HUDEP-2 (cell line): ENCODE measurements at regions not wholly inside any gene's neighbourhood (a gene's known extent, or its start where the extent isn't known, plus 50 kb on each side); places are given as distances from the start of the nearest gene placed in this dataset.
"Not testable (repeated sequence)": the region's sequence is repeated elsewhere in the genome, so short reads cannot be mapped to it uniquely, and the experiment has no call there.

ENCODE experiments used
- DNase-seq, 76 experiments: peaks; one replicate each; lab custom pipeline; 2025; ENCODE audit not compliant: unreplicated experiment in 76 of 76; lab: John Stamatoyannopoulos, UW

- peak in 1 of 76 experiments; percentile 46 for DNase-seq
Observed at GRCh38 chr6:6723921-6724538, 135.5 kb downstream of the LY86 start.

DNA sequence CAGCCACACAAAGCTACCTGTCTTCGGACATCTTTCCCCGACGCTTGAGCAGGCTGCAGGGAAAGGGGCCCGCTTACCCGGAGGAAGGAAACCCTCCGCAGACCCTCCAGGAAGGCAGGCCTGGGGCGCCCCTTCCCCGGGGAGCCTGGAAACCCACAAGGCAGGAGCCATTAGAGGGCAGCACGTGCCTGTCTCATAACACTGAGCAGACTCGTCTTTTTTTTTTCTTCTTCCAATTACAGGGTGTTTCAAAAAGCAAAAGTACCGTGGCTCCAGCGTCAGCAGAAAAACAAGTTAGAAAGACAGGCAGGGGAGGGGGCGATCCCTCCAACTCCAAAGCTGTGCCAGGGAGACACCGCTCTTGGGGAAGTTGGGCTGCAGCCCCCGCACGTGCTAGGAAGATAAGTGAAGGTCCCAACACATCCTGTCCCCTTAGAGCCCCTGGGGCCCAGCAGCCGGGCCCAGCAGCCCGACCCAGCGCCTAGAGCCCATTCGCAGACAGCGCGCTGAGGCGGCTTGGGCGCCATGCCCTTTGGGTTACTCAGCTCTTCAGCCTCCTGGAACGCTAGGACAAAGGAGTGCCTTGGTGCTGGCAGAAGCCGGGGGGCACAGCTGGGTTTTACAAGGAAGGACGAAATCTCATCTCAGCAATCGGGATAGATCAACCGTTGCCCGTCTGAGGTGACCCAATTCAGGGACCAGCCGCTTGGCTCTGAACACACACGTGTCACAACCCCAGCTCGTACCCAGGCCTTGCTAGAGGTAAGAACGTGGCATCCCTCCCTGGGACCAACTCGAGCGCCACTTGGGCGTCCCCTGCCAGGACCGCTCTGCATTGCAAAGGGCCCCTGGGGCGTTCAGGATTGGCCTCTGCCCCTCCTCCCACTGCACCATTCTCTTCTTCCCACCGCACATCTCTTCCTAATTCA is 136.3 kb downstream of the LY86 start:
- DNase-seq: peak in 59 of 76 experiments; percentile 30 to 94 (median 57)

DNA sequence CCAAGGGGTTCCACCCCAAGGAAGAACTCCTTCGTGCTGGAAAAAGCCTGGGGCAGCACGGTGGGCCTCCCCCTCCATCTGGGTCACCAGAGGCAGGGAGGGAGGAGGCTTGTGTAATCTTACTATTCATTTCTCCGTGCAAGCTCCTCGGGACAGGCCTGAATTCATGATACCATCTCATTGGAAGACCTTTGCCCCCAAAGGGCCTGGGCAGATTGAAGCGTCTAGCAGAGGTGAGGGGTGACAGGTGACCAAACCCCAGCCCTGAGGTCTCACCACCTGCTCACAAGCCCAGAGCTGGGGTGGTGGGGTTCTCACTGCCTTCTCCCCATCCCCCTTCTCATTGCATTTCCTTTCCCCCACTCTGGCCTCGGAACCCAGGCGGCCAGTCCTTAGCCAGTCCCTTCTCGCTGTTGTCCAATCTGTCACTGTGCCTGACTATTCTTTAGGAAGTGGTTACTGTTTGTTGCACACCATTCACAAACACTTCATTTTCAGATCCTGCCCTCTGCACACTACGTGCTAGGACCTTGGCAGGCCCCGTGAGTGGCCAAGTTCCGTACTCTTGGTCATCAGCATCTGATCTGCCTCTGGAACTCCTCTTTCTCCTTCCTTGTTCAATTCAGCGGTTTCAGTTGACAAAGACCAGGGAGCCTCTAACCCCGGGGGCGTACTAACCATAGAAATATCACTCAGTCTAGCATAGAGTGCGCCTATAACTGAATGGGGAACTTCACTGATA is 137.1 kb downstream of the LY86 start:
- no peak for DNase-seq

DNA sequence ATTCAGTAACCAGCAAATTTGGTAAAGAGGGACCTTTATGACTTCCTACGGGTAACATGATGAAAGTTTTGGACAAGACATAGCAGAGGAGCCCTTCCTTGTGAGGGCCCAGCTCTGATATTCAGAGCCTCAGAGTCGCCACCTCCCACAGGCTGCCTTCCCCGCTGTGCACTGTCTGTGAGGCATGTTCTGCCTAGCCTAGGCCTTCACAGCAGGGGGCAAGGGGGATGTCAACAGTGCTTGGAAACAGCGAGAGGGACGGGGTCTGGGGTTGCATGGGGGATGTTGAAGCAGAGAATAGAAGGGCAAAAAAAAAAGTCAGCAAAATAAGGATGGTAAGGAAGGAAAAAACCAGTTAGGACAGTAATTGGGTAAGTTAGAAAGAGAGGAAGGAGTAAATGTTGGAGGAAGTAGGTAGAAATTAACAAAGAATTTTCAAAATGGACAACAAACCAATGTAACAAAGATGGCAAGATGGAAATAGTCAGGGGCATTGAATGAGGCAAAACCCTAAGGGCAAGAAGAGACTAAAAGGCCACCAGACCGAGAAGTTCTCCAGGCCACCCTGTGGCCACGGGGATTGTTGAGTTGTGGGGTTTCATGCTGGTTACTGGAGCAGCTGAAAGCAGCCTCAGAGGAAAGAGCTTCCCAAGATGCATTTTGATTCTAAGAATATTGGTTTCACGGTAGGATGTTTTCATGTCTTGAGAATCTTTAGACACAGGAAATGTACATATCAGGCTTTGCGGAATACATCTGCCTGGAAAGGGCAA is 139.8 kb downstream of the LY86 start:
- DNase-seq: no peak

GRCh38 chr6:6729971-6730370 is 141.5 kb downstream of the LY86 start:
- DNase-seq: no peak

DNA sequence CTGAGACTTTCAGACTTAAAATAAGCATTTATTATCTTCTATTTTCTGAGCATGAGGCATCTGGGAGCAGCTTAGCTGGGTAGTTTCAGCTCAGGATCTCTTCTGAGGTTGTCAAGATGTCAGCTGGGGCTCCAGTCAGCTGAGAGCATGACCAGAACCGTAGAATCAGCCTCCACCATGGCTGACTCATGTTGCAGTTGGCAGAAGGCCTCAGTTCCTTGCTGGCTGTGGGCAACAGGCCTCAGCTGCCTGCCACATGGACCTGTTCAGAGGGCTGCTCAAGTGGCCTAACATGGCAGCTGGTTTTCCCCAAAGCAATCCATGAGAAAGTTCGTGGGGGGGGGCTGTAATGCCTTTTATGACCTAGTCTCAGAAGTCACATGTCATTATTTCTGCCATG is 142.3 kb downstream of the LY86 start:
- DNase-seq: peak in 58 of 76 experiments; percentile 25 to 74 (median 51)

DNA sequence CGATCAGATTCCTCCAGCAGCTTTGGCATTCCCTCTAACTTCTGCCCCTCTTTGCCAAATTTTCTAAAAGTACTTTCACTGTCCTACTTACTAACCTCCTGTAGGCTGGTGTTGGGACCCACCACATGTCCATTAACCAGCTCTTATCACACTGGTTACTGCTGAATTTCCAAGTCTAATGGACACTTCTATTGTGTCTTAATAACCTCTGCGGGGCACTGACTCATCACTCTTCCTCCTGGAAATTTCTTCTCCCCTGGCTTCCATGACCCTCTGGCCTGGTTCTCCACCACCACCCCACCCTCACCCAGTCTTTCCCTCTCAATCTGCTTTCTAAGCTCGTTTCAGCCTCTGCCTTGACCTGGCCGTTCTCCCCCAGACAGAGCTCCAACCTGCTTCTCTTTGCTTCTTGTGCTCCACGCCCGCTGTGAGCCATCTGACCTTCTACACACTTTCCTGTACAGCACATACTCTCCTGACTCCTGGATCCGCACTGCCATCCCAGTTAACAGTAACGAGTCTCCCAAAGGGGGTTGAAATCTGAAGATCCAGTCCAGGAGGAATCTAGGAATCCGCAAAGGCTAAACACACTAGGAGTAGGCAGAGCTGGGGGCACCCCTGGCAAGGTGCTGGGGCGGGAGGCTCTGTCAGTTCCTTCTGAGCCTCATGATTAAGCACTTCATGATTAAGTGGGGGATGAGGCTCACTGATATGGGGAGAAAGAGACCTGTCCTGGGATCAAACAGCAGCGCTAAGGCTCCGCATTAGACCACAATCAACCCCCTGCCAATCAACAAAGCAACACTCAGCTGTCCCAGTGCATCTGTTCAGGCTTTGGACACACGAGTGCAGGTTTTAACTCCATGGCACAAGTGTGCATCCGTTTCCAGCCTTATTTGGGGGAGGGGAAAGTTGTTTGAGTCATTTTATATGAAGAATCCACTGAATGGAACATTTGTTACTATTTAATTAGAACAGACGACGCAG is 146.3 kb downstream of the LY86 start:
- peak in 2 of 76 experiments; percentile 45 to 47 for DNase-seq

GRCh38 chr6:6736791-6737654 is 148.5 kb downstream of the LY86 start:
- DNase-seq: peak in 69 of 76 experiments; percentile 36 to 90 (median 70)

GRCh38 chr6:6737671-6738070 is 149.2 kb downstream of the LY86 start:
- no peak for DNase-seq

DNA sequence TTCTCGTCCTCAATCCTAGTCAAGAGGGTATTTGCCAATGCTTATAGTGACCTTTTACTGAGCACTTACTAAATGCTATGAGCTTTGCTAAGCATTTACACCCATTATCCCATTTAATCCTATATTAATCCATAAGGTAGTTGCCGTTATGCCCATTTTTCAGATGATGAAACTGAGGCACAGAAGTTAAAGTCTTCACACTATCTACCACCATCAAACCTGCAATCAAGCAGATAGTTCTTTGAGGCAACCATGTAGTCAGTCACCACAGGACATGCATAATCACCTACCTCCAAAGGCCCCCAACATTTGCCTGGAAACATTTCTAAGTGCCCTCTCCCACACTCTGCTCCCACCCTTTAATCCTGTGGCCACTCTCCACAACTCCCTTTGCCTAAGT is 149.6 kb downstream of the LY86 start:
- DNase-seq: no peak

GRCh38 chr6:6738922-6739716 is 150.6 kb downstream of the LY86 start:
- DNase-seq: no peak

DNA sequence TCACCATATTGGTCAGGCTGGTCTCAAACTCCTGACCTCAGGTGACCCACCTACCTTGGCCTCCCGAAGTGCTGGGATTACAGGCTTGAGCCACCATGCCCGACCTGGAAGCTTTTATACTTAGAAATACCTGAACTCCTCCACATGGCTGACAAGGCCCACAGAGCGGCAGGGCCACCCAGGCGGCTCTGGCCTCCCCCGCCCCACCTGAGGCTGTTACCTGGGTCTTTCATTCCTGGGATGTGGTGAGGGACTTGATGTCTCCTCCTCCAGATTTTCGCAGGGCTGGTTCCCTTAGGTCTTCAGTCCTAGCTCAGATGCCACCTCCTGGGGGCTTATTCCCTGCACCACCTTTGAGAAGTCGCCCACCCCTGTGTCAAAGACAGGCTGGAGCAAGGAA is 152.1 kb downstream of the LY86 start:
- DNase-seq: no peak

DNA sequence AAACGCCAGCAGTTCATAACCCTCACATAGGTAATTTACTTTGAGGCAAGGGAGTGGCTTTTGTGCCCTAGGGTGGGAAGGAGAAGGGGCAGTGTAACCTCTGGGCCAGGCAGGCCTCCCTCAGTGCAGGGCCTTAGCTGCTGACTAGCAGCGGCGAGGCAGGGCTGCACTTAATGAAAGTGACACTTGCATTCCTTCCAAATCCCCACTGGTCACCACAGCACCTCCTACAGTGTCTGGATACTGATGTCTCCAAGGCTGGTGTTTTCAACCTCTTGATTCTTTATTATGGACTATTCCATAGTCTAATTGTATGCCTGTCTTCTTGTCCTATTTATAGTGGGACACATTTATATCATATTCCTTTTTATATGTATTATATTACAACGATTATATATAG is 152.7 kb downstream of the LY86 start:
- no peak for DNase-seq

GRCh38 chr6:6742535-6742934 is 154.0 kb downstream of the LY86 start:
- no peak for DNase-seq

- DNase-seq: no peak
Observed at GRCh38 chr6:6744551-6744950, 156.0 kb downstream of the LY86 start.

GRCh38 chr6:6745637-6746332 is 157.3 kb downstream of the LY86 start:
- not testable (repeated sequence) for DNase-seq
